SK-N-SH treated with all-trans-retinoic acid at 6 μM for 48 hours (cell line): ENCODE measurements at regions not wholly inside any gene's neighbourhood (a gene's known extent, or its start where the extent isn't known, plus 50 kb on each side); places are given as distances from the start of the nearest gene placed in this dataset.
"Not testable (repeated sequence)": the region's sequence is repeated elsewhere in the genome, so short reads cannot be mapped to it uniquely, and the experiment has no call there.

Experiments used
- ATAC-seq: fragments of 200-7000 bp; cut with Tn5 transposase; 3 replicates; pipeline ENCODE4 v1.9.1; 2020; ENCODE audit warnings: mild to moderate bottlenecking, moderate library complexity
- ARNTL ChIP-seq: fragments of 450-650 bp; formaldehyde crosslinking; IDR thresholded peaks from 2 replicates; pipeline ENCODE4 v1.5.0; 2020; ENCODE audit warnings: low read depth, mild to moderate bottlenecking, moderate library complexity, borderline replicate concordance
- BACH2 ChIP-seq: fragments of 250-450 bp; sonication (Bioruptor Pico); IDR thresholded peaks from 2 replicates; pipeline ENCODE4 v1.9.0; 2021; ENCODE audit warnings: mild to moderate bottlenecking, borderline replicate concordance
- CSDC2 ChIP-seq: fragments of 250-450 bp; sonication (Bioruptor Pico); IDR thresholded peaks from 2 replicates; pipeline ENCODE4 v1.5.0; 2020; ENCODE audit warnings: mild to moderate bottlenecking, moderate library complexity
- ESRRG ChIP-seq: fragments of 250-450 bp; sonication (Bioruptor Pico); IDR thresholded peaks from 2 replicates; pipeline ENCODE4 v1.6.1; 2021; ENCODE audit warnings: mild to moderate bottlenecking
- ISL1 ChIP-seq: fragments of 250-450 bp; sonication (Bioruptor Pico); IDR thresholded peaks from 2 replicates; pipeline ENCODE4 v2.1.2; 2022; ENCODE audit warnings: mild to moderate bottlenecking, moderate library complexity
- OSR1 ChIP-seq: fragments of 250-450 bp; sonication (Bioruptor Pico); IDR thresholded peaks from 2 replicates; pipeline ENCODE4 v1.8.0; 2022; ENCODE audit warnings: moderate library complexity, mild to moderate bottlenecking, inconsistent platforms
- PPARA ChIP-seq: fragments of 250-450 bp; sonication (Bioruptor Pico); IDR thresholded peaks from 2 replicates; pipeline ENCODE4 v1.5.0; 2020; ENCODE audit warnings: mild to moderate bottlenecking, borderline replicate concordance
- RARB ChIP-seq: fragments of 250-450 bp; sonication (Bioruptor Pico); IDR thresholded peaks from 2 replicates; pipeline ENCODE4 v1.8.0; 2021; ENCODE audit warnings: mild to moderate bottlenecking, moderate library complexity
- SNAI2 ChIP-seq: fragments of 250-450 bp; sonication (Bioruptor Pico); IDR thresholded peaks from 2 replicates; pipeline ENCODE4 v1.5.0; 2020; ENCODE audit warnings: mild to moderate bottlenecking, moderate library complexity
- TCF4 ChIP-seq: fragments of 250-450 bp; sonication (Bioruptor Pico); IDR thresholded peaks from 2 replicates; pipeline ENCODE4 v1.8.0; 2021; ENCODE audit warnings: mild to moderate bottlenecking, moderate library complexity, borderline replicate concordance
- TOX ChIP-seq: fragments of 250-450 bp; sonication (Bioruptor Pico); IDR thresholded peaks from 2 replicates; pipeline ENCODE4 v1.8.0; 2021; ENCODE audit warnings: mild to moderate bottlenecking, moderate library complexity, borderline replicate concordance
- ZC3H10 ChIP-seq: fragments of 250-450 bp; sonication (Bioruptor Pico); IDR thresholded peaks from 2 replicates; pipeline ENCODE4 v1.5.1; 2021; ENCODE audit warnings: mild to moderate bottlenecking, moderate library complexity
- ZNF565 ChIP-seq: fragments of 450-650 bp; formaldehyde crosslinking; conservative IDR thresholded peaks from 2 replicates; pipeline ENCODE4 v1.5.0; 2020; ENCODE audit warnings: low read depth, mild to moderate bottlenecking, moderate library complexity
- ZNF70 ChIP-seq: fragments of 450-650 bp; formaldehyde crosslinking; IDR thresholded peaks from 2 replicates; pipeline ENCODE4 v1.5.0; 2020; ENCODE audit warnings: mild to moderate bottlenecking, moderate library complexity
- TF ChIP-seq, protein P1 (sequence below): fragments of 250-450 bp; sonication (Bioruptor Pico); IDR thresholded peaks from 2 replicates; pipeline ENCODE4 v1.8.0; 2020; ENCODE audit warnings: mild to moderate bottlenecking, moderate library complexity, borderline replicate concordance
- TF ChIP-seq, protein P2 (sequence below): fragments of 250-450 bp; sonication (Bioruptor Pico); IDR thresholded peaks from 2 replicates; pipeline ENCODE4 v1.5.0; 2020; ENCODE audit warnings: mild to moderate bottlenecking, moderate library complexity
- TF ChIP-seq, protein P3 (sequence below): fragments of 250-450 bp; sonication (Bioruptor Pico); IDR thresholded peaks from 2 replicates; pipeline ENCODE4 v1.5.1; 2020; ENCODE audit warnings: low read depth, mild to moderate bottlenecking, moderate library complexity
- TF ChIP-seq, protein P4 (sequence below): fragments of 250-450 bp; sonication (Bioruptor Pico); IDR thresholded peaks from 2 replicates; pipeline ENCODE4 v1.5.1; 2021; ENCODE audit warnings: mild to moderate bottlenecking, moderate library complexity

DNA sequence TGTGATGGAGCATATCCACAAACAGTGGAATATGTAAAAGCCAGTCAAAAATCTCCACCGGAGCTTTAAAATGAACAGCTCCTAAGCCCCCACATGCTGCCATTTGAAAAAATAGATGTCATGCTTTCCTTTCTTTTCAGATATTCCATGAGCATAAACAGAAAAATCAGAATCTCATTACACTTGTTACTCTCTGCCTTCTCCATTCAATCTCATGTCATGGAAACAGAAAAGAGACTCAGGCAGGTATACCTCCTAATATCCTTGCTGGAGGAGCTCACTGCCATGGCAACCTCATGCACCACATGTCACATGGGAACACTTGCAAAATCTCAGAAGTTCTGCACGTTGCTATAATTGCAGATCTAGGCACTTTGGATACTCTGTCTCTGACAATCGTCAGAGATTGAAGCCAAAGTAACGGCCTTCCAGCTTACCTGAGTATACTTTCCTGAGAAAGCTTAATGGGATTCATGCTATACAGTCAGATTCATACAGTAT lies 317.0 kb upstream of the ADAMTS9 start:
- ATAC-seq, result no peak
- TF ChIP-seq ZC3H10 (CRISPR knock-in tag), result no peak
- TF ChIP-seq CSDC2 (CRISPR knock-in tag), result no peak
- TF ChIP-seq PPARA (CRISPR knock-in tag), result no peak
- TF ChIP-seq, protein P1, sequence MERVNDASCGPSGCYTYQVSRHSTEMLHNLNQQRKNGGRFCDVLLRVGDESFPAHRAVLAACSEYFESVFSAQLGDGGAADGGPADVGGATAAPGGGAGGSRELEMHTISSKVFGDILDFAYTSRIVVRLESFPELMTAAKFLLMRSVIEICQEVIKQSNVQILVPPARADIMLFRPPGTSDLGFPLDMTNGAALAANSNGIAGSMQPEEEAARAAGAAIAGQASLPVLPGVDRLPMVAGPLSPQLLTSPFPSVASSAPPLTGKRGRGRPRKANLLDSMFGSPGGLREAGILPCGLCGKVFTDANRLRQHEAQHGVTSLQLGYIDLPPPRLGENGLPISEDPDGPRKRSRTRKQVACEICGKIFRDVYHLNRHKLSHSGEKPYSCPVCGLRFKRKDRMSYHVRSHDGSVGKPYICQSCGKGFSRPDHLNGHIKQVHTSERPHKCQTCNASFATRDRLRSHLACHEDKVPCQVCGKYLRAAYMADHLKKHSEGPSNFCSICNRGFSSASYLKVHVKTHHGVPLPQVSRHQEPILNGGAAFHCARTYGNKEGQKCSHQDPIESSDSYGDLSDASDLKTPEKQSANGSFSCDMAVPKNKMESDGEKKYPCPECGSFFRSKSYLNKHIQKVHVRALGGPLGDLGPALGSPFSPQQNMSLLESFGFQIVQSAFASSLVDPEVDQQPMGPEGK (CRISPR knock-in tag), result no peak
- TF ChIP-seq TOX (CRISPR knock-in tag), result no peak
- TF ChIP-seq OSR1 (CRISPR knock-in tag), result no peak
- no peak for TF ChIP-seq ESRRG (CRISPR knock-in tag)
- TF ChIP-seq, protein P2, sequence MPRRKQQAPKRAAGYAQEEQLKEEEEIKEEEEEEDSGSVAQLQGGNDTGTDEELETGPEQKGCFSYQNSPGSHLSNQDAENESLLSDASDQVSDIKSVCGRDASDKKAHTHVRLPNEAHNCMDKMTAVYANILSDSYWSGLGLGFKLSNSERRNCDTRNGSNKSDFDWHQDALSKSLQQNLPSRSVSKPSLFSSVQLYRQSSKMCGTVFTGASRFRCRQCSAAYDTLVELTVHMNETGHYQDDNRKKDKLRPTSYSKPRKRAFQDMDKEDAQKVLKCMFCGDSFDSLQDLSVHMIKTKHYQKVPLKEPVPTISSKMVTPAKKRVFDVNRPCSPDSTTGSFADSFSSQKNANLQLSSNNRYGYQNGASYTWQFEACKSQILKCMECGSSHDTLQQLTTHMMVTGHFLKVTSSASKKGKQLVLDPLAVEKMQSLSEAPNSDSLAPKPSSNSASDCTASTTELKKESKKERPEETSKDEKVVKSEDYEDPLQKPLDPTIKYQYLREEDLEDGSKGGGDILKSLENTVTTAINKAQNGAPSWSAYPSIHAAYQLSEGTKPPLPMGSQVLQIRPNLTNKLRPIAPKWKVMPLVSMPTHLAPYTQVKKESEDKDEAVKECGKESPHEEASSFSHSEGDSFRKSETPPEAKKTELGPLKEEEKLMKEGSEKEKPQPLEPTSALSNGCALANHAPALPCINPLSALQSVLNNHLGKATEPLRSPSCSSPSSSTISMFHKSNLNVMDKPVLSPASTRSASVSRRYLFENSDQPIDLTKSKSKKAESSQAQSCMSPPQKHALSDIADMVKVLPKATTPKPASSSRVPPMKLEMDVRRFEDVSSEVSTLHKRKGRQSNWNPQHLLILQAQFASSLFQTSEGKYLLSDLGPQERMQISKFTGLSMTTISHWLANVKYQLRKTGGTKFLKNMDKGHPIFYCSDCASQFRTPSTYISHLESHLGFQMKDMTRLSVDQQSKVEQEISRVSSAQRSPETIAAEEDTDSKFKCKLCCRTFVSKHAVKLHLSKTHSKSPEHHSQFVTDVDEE (CRISPR knock-in tag), result no peak
- no peak for TF ChIP-seq BACH2
- TF ChIP-seq, protein P3, sequence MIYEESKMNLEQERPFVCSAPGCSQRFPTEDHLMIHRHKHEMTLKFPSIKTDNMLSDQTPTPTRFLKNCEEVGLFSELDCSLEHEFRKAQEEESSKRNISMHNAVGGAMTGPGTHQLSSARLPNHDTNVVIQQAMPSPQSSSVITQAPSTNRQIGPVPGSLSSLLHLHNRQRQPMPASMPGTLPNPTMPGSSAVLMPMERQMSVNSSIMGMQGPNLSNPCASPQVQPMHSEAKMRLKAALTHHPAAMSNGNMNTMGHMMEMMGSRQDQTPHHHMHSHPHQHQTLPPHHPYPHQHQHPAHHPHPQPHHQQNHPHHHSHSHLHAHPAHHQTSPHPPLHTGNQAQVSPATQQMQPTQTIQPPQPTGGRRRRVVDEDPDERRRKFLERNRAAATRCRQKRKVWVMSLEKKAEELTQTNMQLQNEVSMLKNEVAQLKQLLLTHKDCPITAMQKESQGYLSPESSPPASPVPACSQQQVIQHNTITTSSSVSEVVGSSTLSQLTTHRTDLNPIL (CRISPR knock-in tag), result no peak
- TF ChIP-seq, protein P4, sequence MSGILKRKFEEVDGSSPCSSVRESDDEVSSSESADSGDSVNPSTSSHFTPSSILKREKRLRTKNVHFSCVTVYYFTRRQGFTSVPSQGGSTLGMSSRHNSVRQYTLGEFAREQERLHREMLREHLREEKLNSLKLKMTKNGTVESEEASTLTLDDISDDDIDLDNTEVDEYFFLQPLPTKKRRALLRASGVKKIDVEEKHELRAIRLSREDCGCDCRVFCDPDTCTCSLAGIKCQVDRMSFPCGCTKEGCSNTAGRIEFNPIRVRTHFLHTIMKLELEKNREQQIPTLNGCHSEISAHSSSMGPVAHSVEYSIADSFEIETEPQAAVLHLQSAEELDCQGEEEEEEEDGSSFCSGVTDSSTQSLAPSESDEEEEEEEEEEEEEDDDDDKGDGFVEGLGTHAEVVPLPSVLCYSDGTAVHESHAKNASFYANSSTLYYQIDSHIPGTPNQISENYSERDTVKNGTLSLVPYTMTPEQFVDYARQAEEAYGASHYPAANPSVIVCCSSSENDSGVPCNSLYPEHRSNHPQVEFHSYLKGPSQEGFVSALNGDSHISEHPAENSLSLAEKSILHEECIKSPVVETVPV (CRISPR knock-in tag), result no peak
- TF ChIP-seq SNAI2, result no peak
- TF ChIP-seq ISL1 (CRISPR knock-in tag), result no peak
- TF ChIP-seq RARB (CRISPR knock-in tag), result no peak
- TF ChIP-seq ARNTL, result no peak
- no peak for TF ChIP-seq ZNF70 (CRISPR knock-in tag)

DNA sequence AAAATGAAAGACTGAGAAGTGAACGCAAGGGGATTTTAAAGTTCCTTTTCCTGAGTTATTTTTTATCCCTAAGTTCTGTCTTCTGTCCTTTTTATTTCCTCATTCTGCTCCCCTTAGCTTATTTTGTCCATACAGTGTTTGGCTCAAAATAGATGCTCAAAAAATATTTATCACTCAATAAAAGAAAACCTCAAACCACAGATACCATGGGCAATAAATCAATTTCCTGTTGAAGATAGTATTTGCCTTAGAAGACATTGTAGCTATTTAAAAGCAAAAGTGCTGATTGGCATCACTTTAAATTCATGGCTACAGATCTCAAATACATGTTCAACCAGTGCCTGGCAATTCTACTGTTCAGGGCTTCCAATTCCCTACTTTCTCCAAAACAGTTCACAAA lies 316.5 kb upstream of the ADAMTS9 start:
- ATAC-seq, result no peak
- TF ChIP-seq ESRRG (CRISPR knock-in tag) (no peak), TOX (CRISPR knock-in tag) (0 out of 2 replicates have a peak, but pooled peaks have one; percentile 21), ZNF565 (no peak), SNAI2 (no peak), BACH2 (no peak)

GRCh38 chr3:65001119-65001518 lies 313.3 kb upstream of the ADAMTS9 start:
- not testable (repeated sequence) for ATAC-seq

- TF ChIP-seq, protein P1 (CRISPR knock-in tag), result no peak
- no peak for TF ChIP-seq ZNF565
- no peak for TF ChIP-seq PPARA (CRISPR knock-in tag)
- TF ChIP-seq SNAI2, result no peak
- TF ChIP-seq TCF4 (CRISPR knock-in tag), result no peak
- TF ChIP-seq ARNTL, result no peak
- TF ChIP-seq, protein P2 (CRISPR knock-in tag), result no peak
- no peak for TF ChIP-seq ESRRG (CRISPR knock-in tag)
- no peak for TF ChIP-seq TOX (CRISPR knock-in tag)
- ATAC-seq, result no peak
These were observed 310.5 kb upstream of the ADAMTS9 start for GRCh38 chr3:64998317-64998716.
